IMR-90 (cell line): ENCODE measurements at regions not wholly inside any gene's neighbourhood (a gene's known extent, or its start where the extent isn't known, plus 50 kb on each side); places are given as distances from the start of the nearest gene placed in this dataset.
"Not testable (repeated sequence)": the region's sequence is repeated elsewhere in the genome, so short reads cannot be mapped to it uniquely, and the experiment has no call there.

Experiments used
- BHLHE40 ChIP-seq: fragments of 150-350 bp; IDR thresholded peaks from 2 replicates; pipeline ENCODE4 v1.6.1; 2016; ENCODE audit warnings: mild to moderate bottlenecking, low read depth, low read length
- CEBPB ChIP-seq: IDR thresholded peaks from 2 replicates; pipeline ENCODE4 v1.6.1; 2012; ENCODE audit warnings: low read depth, low read length, improper control_type of control experiment
- CHD1 ChIP-seq: IDR thresholded peaks from 2 replicates; pipeline ENCODE4 v1.6.1; 2012; ENCODE audit warnings: low read depth, low read length, improper control_type of control experiment
- MAFK ChIP-seq: IDR thresholded peaks from 2 replicates; pipeline ENCODE4 v1.6.1; 2012; ENCODE audit warnings: low read depth, low read length, improper control_type of control experiment
- MXI1 ChIP-seq: IDR thresholded peaks from 2 replicates; pipeline ENCODE4 v1.6.1; 2012; ENCODE audit warnings: low read depth, mild to moderate bottlenecking, low read length, moderate library complexity, borderline replicate concordance
- POLR2A ChIP-seq: IDR thresholded peaks from 2 replicates; pipeline ENCODE4 v1.6.1; 2012; ENCODE audit warnings: mild to moderate bottlenecking, low read depth, low read length
- RAD21 ChIP-seq: IDR thresholded peaks from 2 replicates; pipeline ENCODE4 v1.6.1; 2012; ENCODE audit warnings: low read length, improper control_type of control experiment
- RCOR1 ChIP-seq: IDR thresholded peaks from 2 replicates; pipeline ENCODE4 v1.6.1; 2012; ENCODE audit warnings: mild to moderate bottlenecking, low read length, improper control_type of control experiment; ENCODE audit not compliant: insufficient replicate concordance
- RFX5 ChIP-seq: IDR thresholded peaks from 2 replicates; pipeline ENCODE4 v1.8.0; 2012; ENCODE audit warnings: low read depth, mild to moderate bottlenecking, low read length, moderate library complexity
- SMC3 ChIP-seq: fragments of 150-350 bp; IDR thresholded peaks from 2 replicates; pipeline ENCODE4 v1.6.1; 2016; ENCODE audit warnings: low read depth, mild to moderate bottlenecking, antibody characterized with exemption, low read length, moderate library complexity
- TF ChIP-seq, protein P1 (sequence below): conservative IDR thresholded peaks from 2 replicates; pipeline ENCODE4 v1.5.1; 2012; ENCODE audit warnings: mild to moderate bottlenecking, low read depth, low read length, improper control_type of control experiment
- TF ChIP-seq, protein P2 (sequence below): fragments of 150-350 bp; IDR thresholded peaks from 2 replicates; pipeline ENCODE4 v1.6.1; 2017; ENCODE audit warnings: mild to moderate bottlenecking, antibody characterized with exemption, low read length, low read depth

GRCh38 chr2:87543797-87544196 is 204.1 kb upstream of the PLGLB2 start:
- TF ChIP-seq, protein P1, sequence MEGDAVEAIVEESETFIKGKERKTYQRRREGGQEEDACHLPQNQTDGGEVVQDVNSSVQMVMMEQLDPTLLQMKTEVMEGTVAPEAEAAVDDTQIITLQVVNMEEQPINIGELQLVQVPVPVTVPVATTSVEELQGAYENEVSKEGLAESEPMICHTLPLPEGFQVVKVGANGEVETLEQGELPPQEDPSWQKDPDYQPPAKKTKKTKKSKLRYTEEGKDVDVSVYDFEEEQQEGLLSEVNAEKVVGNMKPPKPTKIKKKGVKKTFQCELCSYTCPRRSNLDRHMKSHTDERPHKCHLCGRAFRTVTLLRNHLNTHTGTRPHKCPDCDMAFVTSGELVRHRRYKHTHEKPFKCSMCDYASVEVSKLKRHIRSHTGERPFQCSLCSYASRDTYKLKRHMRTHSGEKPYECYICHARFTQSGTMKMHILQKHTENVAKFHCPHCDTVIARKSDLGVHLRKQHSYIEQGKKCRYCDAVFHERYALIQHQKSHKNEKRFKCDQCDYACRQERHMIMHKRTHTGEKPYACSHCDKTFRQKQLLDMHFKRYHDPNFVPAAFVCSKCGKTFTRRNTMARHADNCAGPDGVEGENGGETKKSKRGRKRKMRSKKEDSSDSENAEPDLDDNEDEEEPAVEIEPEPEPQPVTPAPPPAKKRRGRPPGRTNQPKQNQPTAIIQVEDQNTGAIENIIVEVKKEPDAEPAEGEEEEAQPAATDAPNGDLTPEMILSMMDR: not testable (repeated sequence)
- TF ChIP-seq RCOR1, BHLHE40, POLR2A, MAFK, SMC3, RAD21, CEBPB, MXI1, RFX5, CHD1: not testable (repeated sequence)
- TF ChIP-seq, protein P2, sequence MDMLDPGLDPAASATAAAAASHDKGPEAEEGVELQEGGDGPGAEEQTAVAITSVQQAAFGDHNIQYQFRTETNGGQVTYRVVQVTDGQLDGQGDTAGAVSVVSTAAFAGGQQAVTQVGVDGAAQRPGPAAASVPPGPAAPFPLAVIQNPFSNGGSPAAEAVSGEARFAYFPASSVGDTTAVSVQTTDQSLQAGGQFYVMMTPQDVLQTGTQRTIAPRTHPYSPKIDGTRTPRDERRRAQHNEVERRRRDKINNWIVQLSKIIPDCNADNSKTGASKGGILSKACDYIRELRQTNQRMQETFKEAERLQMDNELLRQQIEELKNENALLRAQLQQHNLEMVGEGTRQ: not testable (repeated sequence)
